ENCODE measurements at regions not wholly inside any gene's neighbourhood (a gene's known extent, or its start where the extent isn't known, plus 50 kb on each side); places are given as distances from the start of the nearest gene placed in this dataset.

DNA sequence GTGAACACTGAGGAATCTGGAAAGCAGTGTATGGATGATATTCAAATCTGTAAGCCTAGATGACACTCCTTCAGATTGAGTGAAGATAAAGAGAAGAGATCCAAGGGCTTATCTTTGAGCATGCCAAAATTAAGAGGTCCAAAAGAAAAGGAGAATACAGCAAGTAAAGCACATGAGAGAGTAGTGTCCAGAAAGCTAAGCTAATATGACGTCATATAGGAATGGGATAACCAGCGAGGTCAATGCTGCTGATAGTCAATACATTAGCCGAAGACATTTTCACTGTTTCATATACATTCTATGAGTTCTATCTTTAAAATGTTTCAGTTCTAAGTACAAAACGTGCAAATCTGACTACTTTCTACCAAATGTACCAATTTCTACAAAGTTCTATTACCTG, 975.8 kb downstream of the TLE4 start:
- 69 to 83% (median 80%) methylated on average over 4 of the region's 4 CpGs for WGBS, 3 donors
- H3K36me3 ChIP-seq: no peaks in the 10 kb centered on the region
- H3K4me1 ChIP-seq (ENCODE audit: insufficient read depth): no peaks in the 10 kb centered on the region
- no peak overlapping the region for H3K27ac ChIP-seq
- intact Hi-C loops (cut with DNase I): no loop called here
- no peak for DNase-seq
- H3K4me3 ChIP-seq: no peak overlapping the region
- TF ChIP-seq, protein P1, sequence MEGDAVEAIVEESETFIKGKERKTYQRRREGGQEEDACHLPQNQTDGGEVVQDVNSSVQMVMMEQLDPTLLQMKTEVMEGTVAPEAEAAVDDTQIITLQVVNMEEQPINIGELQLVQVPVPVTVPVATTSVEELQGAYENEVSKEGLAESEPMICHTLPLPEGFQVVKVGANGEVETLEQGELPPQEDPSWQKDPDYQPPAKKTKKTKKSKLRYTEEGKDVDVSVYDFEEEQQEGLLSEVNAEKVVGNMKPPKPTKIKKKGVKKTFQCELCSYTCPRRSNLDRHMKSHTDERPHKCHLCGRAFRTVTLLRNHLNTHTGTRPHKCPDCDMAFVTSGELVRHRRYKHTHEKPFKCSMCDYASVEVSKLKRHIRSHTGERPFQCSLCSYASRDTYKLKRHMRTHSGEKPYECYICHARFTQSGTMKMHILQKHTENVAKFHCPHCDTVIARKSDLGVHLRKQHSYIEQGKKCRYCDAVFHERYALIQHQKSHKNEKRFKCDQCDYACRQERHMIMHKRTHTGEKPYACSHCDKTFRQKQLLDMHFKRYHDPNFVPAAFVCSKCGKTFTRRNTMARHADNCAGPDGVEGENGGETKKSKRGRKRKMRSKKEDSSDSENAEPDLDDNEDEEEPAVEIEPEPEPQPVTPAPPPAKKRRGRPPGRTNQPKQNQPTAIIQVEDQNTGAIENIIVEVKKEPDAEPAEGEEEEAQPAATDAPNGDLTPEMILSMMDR (IDR thresholded peaks at IDR 0.05): no peak
- H3K27me3 ChIP-seq: no peaks in the 10 kb centered on the region
- H3K9me3 ChIP-seq: no peaks in the 10 kb centered on the region

DNA sequence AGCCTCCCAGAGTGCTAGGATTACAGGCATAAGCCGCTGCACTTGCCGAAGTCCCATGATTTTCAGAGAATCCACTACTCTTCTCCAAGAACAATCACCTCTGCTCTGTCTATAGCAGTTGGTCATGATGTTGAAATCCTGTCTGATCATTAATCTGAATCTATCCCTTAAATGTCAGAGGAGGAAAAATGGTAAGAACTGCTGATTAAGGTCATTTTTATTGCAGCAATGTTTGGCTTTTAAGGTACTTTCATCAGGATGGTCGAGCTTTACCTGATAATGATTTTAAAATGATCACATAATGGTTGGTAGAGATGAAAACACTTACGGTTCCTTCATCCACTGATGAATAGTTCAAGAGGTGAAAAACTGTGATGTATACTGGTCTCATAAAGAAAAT, 968.6 kb downstream of the TLE4 start:
- TF ChIP-seq POLR2A (IDR thresholded peaks at IDR 0.05): no peak
- no peaks in the 10 kb centered on the region for H3K27me3 ChIP-seq
- no peaks in the 10 kb centered on the region for H3K4me1 ChIP-seq (ENCODE audit: insufficient read depth)
- no peak for DNase-seq
- no peaks in the 10 kb centered on the region for H3K36me3 ChIP-seq
- WGBS, 3 donors: 91 to 93% (median 93%) methylated on average over 4 of the region's 4 CpGs
- H3K9me3 ChIP-seq: no peaks in the 10 kb centered on the region
- intact Hi-C loops (cut with DNase I): no loop called here
- no peak overlapping the region for H3K4me3 ChIP-seq
- no peak overlapping the region for H3K27ac ChIP-seq

DNA sequence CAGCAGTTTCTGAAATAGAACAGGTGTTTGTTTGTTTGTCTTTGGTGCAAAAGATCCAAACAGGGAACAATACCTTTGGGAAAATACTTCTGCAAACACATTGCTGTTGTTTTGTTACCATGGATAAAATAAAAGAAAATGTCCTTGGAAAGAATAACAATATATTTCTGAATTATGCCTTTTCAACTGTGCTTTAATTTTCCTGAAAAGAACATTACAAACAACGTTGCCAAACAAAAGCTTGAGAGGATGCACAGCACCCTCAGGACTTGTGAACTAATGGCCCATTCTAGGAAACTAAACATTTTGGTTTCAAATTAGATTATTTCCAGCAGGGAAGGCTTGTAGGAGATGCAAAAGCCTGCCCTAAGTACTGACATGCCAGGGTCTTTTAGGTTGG, 967.2 kb downstream of the TLE4 start:
- no peaks in the 10 kb centered on the region for H3K36me3 ChIP-seq
- 25 to 35% (median 28%) methylated on average over 1 of the region's 1 CpG for WGBS, 3 donors
- H3K4me1 ChIP-seq (ENCODE audit: insufficient read depth): no peaks in the 10 kb centered on the region
- H3K27ac ChIP-seq: no peak overlapping the region
- no peaks in the 10 kb centered on the region for H3K9me3 ChIP-seq
- no peak for DNase-seq
- no peak for TF ChIP-seq EP300 (IDR thresholded peaks at IDR 0.05)
- TF ChIP-seq POLR2A (IDR thresholded peaks at IDR 0.05): no peak
- TF ChIP-seq, protein P1 (IDR thresholded peaks at IDR 0.05): no peak
- no peaks in the 10 kb centered on the region for H3K27me3 ChIP-seq
- intact Hi-C loops (cut with DNase I): no loop called here
- no peak overlapping the region for H3K4me3 ChIP-seq

DNA sequence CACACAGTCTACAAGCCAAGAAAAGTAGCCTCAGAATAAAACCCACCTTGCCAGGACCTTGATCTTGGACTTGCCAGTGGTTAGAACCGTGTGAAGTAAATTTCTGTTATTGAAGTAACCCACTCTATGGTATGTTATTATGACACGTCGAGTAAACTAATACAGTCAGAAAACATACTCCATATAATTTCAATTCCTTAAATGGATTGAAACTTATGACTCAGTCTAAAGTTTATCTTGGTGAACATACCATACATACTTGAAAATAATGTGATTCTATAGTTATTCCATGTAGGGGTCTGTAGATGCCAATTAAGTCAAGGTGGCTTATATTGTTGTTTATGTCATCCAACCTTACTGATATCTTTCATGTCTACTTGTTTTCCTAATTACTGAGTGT, 950.7 kb downstream of the TLE4 start:
- Histone ChIP-seq H3K9me3 (no peaks in the 10 kb centered on the region), H3K27ac (no peak overlapping the region), H3K4me3 (no peak overlapping the region), H3K27me3 (peaks cover 2% of the 10 kb centered on the region), H3K36me3 (no peaks in the 10 kb centered on the region), H3K4me1 (ENCODE audit: insufficient read depth) (no peaks in the 10 kb centered on the region)
- no peak for DNase-seq
- TF ChIP-seq, protein P1 (IDR thresholded peaks at IDR 0.05): no peak
- TF ChIP-seq EP300 (IDR thresholded peaks at IDR 0.05) (no peak), POLR2A (IDR thresholded peaks at IDR 0.05) (no peak)
- WGBS, 3 donors: 81 to 89% (median 86%) methylated on average over 3 of the region's 3 CpGs
- intact Hi-C loops (cut with DNase I): no loop called here

DNA sequence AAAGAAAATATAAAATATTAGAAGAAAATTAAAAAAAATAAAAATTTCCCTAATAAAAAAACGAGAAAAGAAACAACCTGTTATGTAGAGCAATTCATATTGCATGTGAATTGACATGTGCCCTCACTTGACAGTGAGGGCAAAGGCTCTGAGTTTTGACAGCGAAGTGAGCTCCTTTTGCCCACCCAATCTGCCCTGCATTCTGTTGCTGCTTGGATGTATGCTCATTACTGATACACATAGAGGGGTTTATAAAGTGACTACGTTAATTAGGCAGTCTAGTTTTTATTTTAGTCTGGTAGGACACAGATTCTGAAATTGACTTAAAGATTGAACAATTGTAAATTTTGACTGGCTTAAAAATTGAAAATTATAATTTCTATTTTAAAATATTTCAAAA, 949.4 kb downstream of the TLE4 start:
- 87 to 89% (median 87%) methylated on average over 3 of the region's 3 CpGs for WGBS, 3 donors
- Histone ChIP-seq H3K9me3 (no peaks in the 10 kb centered on the region), H3K4me3 (no peak overlapping the region), H3K4me1 (ENCODE audit: insufficient read depth) (no peaks in the 10 kb centered on the region), H3K27me3 (peaks cover 2% of the 10 kb centered on the region), H3K36me3 (no peaks in the 10 kb centered on the region), H3K27ac (no peak overlapping the region)
- intact Hi-C loops (cut with DNase I): no loop called here
- no peak for TF ChIP-seq POLR2A (IDR thresholded peaks at IDR 0.05)
- no peak for DNase-seq

DNA sequence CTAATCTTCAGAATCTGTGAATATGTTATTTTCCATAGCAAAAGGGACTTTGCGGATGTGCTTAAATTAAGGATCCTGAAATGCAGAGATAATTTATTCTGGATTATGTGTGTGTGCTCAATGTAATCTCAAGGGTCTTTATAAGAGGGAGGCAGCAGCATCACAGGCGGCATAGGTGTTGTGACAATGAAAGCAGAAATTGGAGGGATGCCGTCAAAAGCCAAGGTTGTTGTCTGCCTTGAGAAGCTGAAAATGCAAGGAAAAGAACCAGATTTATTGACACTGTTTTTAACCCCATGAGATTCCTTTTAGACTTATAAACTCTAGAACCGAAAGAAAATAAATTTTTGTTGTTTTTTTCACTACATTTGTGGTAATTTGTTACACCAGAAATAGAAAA, 948.5 kb downstream of the TLE4 start:
- no peak for DNase-seq
- WGBS, 3 donors: 88 to 94% (median 93%) methylated on average over 4 of the region's 4 CpGs
- intact Hi-C loops (cut with DNase I): no loop called here
- TF ChIP-seq POLR2A (IDR thresholded peaks at IDR 0.05): no peak
- TF ChIP-seq EP300 (IDR thresholded peaks at IDR 0.05): no peak
- TF ChIP-seq, protein P1 (IDR thresholded peaks at IDR 0.05): no peak
- no peaks in the 10 kb centered on the region for H3K4me1 ChIP-seq (ENCODE audit: insufficient read depth)
- no peaks in the 10 kb centered on the region for H3K9me3 ChIP-seq
- H3K4me3 ChIP-seq: no peak overlapping the region
- peaks cover 2% of the 10 kb centered on the region for H3K27me3 ChIP-seq
- H3K36me3 ChIP-seq: no peaks in the 10 kb centered on the region
- no peak overlapping the region for H3K27ac ChIP-seq
